ENCODE measurements at regions not wholly inside any gene's neighbourhood (a gene's known extent, or its start where the extent isn't known, plus 50 kb on each side); places are given as distances from the start of the nearest gene placed in this dataset.
A peak's percentile ranks its signal among the peaks of the same experiment; 100 is the strongest.

GRCh38 chrX:45771560-45772340 is 571.1 kb upstream of the DIPK2B start:
- DNase-seq (ENCODE audit: low spot score), result no peak

GRCh38 chrX:45771114-45771513 is 570.4 kb upstream of the DIPK2B start:
- peak; percentile 56 for DNase-seq (ENCODE audit: low spot score)

- no peak for DNase-seq (ENCODE audit: low spot score)
Measured at GRCh38 chrX:45769761-45770582, 569.3 kb upstream of the DIPK2B start.

GRCh38 chrX:45768666-45769236 is 568.1 kb upstream of the DIPK2B start:
- no peak for DNase-seq (ENCODE audit: low spot score)

GRCh38 chrX:45766981-45767501 is 566.4 kb upstream of the DIPK2B start:
- DNase-seq (ENCODE audit: low spot score), result no peak

- DNase-seq (ENCODE audit: low spot score), result no peak
Measured at GRCh38 chrX:45765767-45766166, 565.1 kb upstream of the DIPK2B start.

GRCh38 chrX:45765281-45765680 is 564.6 kb upstream of the DIPK2B start:
- DNase-seq (ENCODE audit: low spot score), result no peak

- DNase-seq (ENCODE audit: low spot score), result no peak
Measured at GRCh38 chrX:45762699-45763647, 562.3 kb upstream of the DIPK2B start.

- no peak for DNase-seq (ENCODE audit: low spot score)
Measured at GRCh38 chrX:45761920-45762319, 561.2 kb upstream of the DIPK2B start.

GRCh38 chrX:45760187-45760742 is 559.6 kb upstream of the DIPK2B start:
- DNase-seq (ENCODE audit: low spot score), result no peak

- no peak for DNase-seq (ENCODE audit: low spot score)
Measured at GRCh38 chrX:45758738-45759397, 558.2 kb upstream of the DIPK2B start.

GRCh38 chrX:45758319-45758718 is 557.6 kb upstream of the DIPK2B start:
- no peak for DNase-seq (ENCODE audit: low spot score)

- no peak for DNase-seq (ENCODE audit: low spot score)
Measured at GRCh38 chrX:45757272-45757671, 556.6 kb upstream of the DIPK2B start.

- DNase-seq (ENCODE audit: low spot score), result no peak
Measured at GRCh38 chrX:45756557-45756956, 555.9 kb upstream of the DIPK2B start.

GRCh38 chrX:45755703-45756102 is 555.0 kb upstream of the DIPK2B start:
- no peak for DNase-seq (ENCODE audit: low spot score)

- no peak for DNase-seq (ENCODE audit: low spot score)
Measured at GRCh38 chrX:45751156-45751555, 550.5 kb upstream of the DIPK2B start.

GRCh38 chrX:45750639-45751038 is 550.0 kb upstream of the DIPK2B start:
- DNase-seq (ENCODE audit: low spot score), result no peak

GRCh38 chrX:45749375-45749774 is 548.7 kb upstream of the DIPK2B start:
- no peak for DNase-seq (ENCODE audit: low spot score)

GRCh38 chrX:45748369-45748774 is 547.7 kb upstream of the DIPK2B start:
- DNase-seq (ENCODE audit: low spot score), result no peak

GRCh38 chrX:45747905-45748304 is 547.2 kb upstream of the DIPK2B start:
- DNase-seq (ENCODE audit: low spot score), result no peak

GRCh38 chrX:45745479-45745878 is 544.8 kb upstream of the DIPK2B start:
- DNase-seq (ENCODE audit: low spot score), result no peak
